Transverse colon (tissue), 3 donors: ENCODE measurements at regions not wholly inside any gene's neighbourhood (a gene's known extent, or its start where the extent isn't known, plus 50 kb on each side); places are given as distances from the start of the nearest gene placed in this dataset.

ENCODE experiments used
- CTCF ChIP-seq, 5 experiments: fragments of 200-600 bp in 3 of 5; fragments of 450-650 bp in 2 of 5; sonication (generic) in 3 of 5; IDR thresholded peaks; 1 replicate in 2 of 5; 2 replicates in 3 of 5; pipeline ENCODE4 v1.5.1; 2016 to 2017; ENCODE audit warnings: antibody characterized with exemption in 5 of 5, inconsistent platforms in 3 of 5, mild to moderate bottlenecking in 2 of 5, moderate library complexity in 1 of 5
- EP300 ChIP-seq: sonication (generic); formaldehyde crosslinking; IDR thresholded peaks from one replicate; pipeline ENCODE4 v1.6.1; 2017; ENCODE audit warnings: antibody characterized with exemption, low read depth
- POLR2A ChIP-seq: fragments of 450-650 bp; IDR thresholded peaks from one replicate; pipeline ENCODE4 v1.6.1; 2016; ENCODE audit warnings: antibody characterized with exemption, mild to moderate bottlenecking, moderate library complexity

DNA sequence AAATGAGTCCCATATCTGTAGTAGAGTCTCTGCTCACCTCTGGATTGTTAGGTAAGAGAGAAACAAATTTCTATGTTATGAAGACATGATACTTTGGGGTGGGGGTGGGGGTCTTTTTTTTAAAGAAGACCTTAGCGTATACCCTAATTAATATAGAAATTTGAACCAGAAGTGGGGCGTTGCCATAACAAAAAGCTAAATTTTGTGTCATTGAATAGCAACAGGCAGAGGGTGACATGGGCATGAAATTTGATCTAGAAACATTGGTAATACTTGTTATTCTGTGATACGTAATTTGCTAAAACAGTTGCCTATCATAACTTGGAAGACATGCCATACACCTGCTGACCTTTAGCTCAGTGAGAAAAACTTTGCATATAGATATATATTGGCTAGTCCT, 92.3 kb upstream of the SLC38A2 start:
- TF ChIP-seq EP300 = no peak
- TF ChIP-seq POLR2A = no peak
- TF ChIP-seq CTCF (IDR thresholded peaks at IDR 0.05) = no peak
